HG03432 (cell line): ENCODE measurements at regions not wholly inside any gene's neighbourhood (a gene's known extent, or its start where the extent isn't known, plus 50 kb on each side); places are given as distances from the start of the nearest gene placed in this dataset.
"Not testable (repeated sequence)": the region's sequence is repeated elsewhere in the genome, so short reads cannot be mapped to it uniquely, and the experiment has no call there.

Experiments
- ATAC-seq: cut with Tn5 transposase; IDR thresholded peaks from one replicate; pipeline ENCODE4 v1.9.1; 2021; ENCODE audit warnings: mild to moderate bottlenecking, moderate library complexity; ENCODE audit not compliant: unreplicated experiment

DNA sequence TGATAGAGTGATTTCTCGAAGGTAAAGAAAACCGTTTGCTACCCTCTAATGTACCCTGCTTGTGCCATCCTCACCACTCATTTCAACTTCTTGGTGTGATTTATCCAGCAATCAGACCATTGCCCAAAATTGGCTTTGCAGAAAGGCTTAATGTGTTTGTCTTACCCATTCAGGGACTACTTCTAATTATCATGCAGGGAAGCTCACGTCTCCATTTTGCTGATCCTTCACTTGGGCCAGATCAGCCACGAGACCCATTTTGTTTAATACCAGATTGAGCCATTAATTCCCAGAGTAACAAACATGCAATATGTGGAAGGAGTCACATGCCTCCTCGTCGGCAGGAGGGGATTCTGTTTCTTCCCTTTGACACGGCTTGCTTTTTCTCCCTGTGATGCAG lies 51.1 kb upstream of the CRY1 start:
- ATAC-seq, result no peak

DNA sequence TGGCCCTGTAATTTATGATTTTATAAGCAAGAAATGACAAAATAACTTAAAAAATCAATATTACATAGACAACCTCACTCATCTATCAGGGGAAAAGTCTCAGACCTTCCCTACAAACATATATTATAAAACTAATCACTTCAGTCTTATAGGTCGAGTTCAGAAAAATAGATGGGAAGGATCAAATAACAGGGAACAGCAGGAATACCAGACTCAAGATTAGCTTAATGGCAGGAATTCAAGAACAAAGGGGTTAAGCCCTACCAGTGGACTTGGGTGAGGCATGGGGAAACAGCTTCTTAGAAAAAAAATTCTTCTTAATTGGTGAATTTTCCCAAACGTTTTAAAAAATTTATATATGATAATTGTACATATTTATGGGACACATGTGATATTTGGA lies 51.6 kb upstream of the CRY1 start:
- no peak for ATAC-seq

DNA sequence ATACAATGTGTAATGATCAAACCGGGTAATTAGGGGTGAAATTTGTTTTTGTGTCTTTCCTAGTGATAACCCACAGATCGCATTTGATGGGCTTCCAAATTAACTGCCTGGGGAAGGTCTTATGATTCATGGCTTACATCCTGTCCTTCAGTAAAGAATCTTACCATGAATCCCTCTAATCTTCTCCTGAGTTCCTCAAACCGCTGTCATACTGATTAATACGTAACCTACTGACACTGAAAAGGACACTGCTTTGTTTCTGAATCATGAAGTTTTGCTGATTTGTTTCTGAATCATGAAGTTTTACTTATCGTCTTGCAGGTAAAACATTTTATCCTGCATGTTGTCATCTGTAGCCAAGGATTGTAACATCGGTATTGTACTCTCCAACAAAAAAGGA lies 52.0 kb upstream of the CRY1 start:
- no peak for ATAC-seq

DNA sequence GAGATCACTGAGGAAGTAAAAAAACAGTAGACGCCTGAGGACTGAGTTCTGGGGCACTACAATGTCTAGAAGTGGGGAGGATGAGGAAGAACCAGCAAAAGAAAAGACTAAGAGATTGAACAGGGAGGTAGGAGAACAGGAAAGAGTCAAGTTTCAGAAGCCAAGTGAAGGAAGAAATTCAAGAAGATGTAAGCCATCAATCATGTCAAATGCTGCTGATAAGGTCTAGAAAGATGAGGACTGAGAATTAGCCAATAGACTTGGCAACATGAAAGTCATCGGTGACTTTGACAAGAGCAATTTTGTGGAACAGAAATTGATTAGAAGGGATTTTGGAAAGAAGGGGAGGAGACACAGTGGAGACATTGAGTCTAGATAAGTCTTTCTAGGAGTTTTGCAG lies 54.8 kb upstream of the CRY1 start:
- no peak for ATAC-seq

DNA sequence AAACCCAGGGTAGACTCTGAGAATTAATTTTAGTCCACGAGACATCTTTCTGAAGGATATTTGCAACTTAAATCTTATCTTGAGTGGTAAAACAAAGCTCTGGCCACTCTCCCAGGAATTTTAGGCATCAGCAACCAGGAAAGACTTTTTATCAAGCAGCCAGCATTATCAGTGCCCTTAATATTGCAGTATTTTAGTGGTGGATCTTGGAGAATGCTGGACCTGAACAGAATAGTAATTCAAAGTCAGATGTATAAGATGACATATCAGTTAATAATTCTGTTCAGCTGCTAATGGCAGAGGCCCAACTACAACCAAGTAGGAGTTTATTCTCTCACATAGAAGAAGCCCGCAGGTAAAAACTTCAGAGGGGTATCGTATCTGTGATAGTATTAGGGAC lies 59.0 kb upstream of the CRY1 start:
- no peak for ATAC-seq

DNA sequence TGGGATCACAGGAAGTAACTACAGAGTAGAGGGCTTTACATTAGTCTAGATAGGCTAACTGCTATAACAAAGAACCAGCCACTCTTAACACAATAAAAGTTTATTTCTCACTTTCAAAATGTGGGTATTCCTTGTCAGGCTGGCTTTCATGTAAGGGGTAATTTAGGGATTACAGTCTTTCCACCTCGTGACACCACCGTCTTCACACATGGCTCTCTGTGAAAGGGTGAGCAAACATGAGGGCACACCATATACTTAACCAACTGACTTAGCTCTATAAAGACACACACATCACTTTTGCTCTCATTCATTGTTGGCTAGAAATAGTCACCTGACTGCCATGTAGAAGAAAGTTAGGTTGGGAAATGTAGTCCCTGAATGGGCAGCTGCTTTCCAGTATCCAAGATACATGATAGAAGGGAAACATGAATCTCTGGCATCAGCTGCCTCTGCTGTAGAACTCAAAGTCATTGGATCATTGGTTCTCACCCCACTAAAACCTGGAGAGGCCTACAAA lies 66.1 kb upstream of the CRY1 start:
- ATAC-seq, result no peak

DNA sequence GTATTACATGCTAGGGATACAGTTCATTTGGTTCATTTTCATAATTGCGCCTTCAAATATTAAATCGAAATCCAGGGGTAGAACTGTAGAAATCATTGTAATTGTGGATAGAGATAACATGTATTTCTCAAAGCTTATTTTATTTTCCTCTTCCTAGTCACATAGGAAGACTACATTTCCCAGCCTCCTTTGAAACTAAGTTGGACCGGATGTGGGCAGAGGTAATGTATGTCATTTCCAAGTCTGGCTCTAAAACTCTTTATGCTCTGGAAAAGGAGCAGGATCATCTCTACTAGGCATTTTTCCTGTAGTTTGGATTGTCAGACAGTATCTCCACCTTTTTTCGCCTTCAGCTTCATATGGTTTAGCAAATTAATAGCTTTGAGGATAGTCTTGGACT lies 70.1 kb upstream of the CRY1 start:
- no peak for ATAC-seq

DNA sequence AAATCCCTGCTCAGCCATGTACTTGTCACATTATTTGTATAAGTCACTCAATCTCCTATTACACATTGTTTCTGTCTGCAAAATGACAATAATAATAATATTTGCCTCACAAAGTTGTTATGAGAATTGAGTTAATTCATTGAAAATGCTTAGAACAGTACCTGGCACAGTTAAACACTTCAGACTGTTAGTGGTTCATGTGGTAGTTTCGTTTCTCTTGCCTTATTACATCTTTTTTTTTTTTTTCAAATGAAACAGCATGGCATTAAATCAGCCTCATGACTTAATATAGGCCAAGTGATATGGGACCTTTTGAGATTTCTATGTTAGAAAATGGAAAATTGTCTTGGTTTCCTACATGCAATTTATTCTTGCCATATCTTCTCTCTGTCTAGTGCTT lies 71.0 kb upstream of the CRY1 start:
- ATAC-seq, result no peak

DNA sequence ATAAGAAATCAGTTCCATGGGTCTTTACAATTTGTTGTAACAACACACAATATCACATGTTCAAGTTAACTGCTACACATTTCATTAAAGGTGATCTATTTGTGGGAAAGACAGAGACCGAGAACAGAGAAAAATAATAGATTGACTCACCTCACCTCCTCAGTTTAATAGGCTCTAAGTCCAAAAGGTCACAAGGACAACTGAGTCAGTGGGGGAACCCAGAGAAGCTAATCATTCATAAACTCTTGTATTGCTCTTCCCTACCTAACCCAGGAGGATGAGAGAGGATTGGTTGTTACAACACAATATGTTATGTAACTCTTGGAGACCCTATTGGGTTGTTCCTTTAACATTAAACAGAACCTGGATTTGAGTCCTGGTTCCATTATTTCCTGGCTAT lies 72.2 kb upstream of the CRY1 start:
- ATAC-seq, result no peak

DNA sequence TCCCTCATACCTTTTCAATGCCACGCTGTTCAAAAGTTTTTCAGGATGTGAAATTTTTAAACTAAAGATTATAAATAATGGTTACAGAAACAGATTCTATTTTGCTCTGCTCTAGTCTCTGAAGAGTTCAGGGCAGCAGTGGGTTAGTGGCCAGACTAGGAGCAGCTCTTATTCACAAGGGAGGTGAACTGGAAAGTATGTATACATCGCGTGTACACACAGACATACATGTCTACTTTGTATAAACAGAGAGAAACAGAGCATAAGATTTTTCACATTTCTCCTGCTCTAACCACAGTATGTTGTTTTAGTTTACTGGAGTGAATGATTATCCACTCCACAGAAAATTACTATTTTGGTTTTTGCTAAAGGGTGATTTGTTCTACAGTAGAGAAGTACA lies 74.4 kb upstream of the CRY1 start:
- no peak for ATAC-seq

DNA sequence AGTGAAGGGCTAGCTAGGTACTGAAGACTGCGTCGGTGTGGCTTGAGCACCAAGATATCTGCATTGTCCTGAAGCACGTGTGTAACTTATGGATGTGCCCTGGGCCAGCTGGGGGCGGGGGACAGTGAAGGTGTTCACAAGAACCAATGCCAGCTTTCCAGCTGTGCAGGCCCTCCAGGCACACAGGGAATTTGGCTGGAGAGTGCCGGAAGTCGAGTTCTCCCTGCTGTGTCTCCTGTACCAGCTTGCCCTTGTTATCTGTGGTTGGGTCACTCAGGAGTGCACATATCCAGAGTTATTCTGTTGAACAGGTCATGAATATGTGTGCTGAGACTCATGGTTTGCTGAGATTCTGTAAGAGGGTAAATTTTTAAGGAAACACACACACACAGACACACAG lies 75.9 kb upstream of the CRY1 start:
- ATAC-seq, result no peak

DNA sequence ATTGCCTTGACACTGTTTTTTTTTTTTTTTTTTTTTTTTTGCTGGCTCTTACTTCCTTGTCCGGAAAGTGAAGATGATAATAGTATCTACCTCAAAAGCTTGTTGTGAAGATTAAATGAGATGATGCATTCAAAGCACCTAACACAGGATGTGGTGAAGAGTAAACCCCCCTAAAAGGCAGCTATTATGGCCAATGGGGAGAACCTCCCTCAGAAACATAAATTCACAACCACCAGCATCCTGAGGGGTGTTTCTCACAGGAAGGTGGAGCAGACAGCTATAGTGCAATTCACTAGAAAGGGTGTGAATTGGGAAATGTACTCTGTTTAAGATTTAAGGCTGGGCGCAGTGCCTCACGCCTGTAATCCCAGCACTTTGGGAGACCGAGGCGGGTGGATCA lies 85.4 kb upstream of the CRY1 start:
- ATAC-seq, result no peak

DNA sequence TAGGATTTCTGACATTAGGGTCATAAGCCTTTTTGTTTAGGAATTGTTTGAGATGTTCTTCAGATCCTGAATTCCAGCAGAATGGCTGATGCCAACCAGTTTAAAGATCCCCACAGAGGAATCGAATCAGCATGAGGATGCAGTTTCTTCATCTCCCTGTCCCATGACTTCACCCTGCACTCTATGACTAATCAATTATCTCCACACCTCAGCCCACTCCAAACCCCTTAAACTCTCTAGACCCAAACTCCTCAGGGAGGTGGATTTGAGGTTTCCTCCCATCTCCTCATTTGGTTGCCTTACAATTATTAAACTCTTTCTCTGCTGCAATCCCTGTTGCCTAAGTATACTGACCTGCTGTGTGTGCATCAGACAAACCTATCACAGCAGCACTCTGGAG lies 86.5 kb upstream of the CRY1 start:
- ATAC-seq, result no peak

DNA sequence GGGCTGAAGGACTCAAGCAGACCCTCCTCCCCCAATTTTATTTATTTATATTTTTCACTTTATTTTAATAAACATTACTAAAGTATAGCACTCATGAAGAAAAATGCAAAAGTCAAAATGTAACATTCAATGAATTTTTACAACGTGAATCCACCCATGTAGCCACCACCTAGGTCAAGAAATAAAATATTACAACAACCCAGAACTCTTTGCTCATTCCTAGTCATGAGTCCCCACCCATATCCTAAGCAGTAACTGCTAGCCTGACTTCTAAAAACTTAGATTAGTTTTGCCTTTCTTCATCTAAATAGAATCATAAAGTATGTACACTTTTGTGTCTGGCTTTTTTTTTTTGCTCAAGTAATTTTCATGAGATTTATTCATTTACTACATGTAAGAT lies 86.9 kb upstream of the CRY1 start:
- ATAC-seq, result no peak

DNA sequence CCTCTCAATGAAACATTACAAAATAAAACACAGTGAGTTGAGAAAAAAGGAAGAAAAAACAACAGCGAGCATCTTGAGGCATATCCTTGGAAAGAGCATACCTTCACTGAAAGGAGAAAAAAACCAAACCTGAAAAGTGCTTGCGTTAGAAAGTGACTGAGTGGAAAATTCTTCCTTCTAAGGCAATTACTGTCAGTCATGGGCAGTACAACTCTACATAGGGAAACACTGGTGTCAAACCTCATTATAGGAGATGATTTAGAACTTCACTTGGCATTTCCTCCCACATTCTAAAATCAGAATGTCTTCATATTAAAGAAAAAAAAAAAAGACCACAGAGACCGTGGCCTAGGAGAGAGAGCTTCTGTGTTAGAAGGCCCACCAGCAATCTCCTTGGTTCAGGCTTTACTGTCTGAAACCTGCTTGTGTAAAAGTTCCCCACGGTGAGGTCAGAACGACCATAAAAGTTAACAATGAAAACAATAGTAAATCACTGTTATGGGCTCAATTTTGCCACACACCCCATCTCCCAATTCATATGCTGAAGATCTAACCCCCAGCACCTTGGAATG lies 91.1 kb upstream of the CRY1 start:
- ATAC-seq, result no peak

DNA sequence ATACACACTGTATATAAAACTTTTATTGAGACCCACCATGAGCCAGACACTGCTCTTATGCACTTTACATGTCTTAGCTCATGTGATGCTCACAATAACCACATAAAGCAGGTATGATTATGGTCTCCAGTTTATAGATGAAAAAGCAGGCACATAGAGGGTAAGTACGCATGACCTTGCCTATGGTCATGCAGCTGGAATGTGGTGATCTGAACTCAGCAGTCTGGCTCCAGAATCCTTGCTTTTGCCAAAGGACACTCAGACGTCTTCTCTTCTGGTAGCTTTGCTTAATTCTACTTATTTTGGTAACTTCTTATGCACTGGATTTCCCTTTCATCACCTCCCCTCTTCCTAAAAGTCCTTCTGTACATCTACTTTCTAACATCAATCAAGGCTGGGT lies 103.3 kb upstream of the CRY1 start:
- no peak for ATAC-seq

DNA sequence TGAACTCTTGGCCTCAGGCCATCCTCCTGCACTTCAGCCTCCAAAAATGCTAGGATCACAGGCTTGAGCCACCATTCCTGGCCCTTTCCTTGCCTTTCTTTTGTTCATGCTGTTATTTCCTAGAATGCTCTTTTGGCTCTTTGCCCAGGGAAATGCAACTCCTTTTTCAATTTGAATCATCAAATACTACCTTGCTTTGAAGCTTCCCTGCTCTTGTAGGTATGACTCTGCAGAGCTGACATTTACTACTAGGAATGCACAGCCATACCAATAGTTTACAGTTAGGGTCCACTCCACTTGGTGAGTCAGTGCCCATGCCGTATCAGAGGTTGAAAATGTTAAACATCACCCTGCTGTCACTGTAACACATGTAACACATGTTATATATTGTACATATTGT lies 107.0 kb upstream of the CRY1 start:
- ATAC-seq, result no peak

DNA sequence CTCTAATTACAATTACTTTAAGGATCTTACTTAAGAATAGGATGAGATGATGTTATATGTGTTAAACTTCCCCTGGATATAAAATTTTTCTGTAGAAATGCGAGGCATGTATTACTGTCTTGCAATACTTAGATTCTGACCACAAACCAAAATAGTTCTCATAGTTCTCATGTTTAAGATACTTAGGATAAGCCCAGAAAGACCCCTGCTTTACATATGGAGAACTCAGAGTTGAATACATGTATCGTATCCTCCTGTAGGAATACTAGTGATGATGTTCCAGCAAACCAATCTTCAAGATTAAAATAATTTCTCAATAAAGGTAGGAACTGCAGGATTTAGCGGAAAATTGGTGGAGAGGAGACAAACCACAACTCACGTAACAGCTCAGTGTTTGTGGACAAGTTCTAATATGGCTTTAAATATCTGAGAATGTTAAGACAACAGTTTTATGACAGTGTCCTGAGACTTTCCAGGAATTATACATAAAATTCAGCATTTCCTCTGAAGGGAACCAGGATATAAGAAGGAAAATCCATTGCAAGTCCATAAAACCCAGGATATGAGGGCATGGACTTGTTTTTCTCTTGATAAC lies 114.7 kb upstream of the CRY1 start:
- no peak for ATAC-seq

DNA sequence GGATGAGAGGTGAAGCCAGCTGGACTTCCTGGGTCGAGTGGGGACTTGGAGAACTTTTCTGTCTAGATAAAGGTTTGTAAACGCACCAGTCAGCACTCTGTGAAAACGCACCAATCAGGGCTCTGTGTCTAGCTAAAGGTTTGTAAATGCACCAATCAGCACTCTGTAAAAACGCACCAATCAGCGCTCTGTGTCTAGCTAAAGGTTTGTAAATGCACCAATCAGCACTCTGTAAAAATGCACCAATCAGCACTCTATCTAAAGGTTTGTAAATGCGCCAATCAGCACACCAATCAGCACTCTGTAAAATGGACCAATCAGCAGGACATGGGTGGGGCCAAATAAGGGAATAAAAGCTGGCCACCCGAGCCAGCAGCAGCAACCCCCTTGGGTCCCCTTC lies 116.4 kb upstream of the CRY1 start:
- not testable (repeated sequence) for ATAC-seq

DNA sequence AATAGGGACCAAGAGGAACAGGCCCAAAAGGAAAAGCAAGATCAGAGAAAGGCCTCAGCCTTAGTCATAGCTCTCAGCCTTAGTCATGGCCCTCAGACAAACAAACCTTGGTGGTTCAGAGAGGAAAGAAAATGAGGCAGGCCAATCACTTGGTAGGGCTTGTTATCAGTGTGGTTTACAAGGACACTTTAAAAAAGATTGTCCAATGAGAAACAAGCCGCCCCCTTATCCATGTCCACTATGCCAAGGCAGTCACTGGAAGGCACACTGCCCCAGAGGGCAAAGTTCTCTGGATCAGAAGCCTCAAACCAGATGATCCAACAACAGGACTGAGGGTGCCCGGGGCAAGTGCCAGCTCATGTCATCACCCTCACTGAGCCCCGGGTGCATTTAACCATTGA lies 121.0 kb upstream of the CRY1 start:
- not testable (repeated sequence) for ATAC-seq

DNA sequence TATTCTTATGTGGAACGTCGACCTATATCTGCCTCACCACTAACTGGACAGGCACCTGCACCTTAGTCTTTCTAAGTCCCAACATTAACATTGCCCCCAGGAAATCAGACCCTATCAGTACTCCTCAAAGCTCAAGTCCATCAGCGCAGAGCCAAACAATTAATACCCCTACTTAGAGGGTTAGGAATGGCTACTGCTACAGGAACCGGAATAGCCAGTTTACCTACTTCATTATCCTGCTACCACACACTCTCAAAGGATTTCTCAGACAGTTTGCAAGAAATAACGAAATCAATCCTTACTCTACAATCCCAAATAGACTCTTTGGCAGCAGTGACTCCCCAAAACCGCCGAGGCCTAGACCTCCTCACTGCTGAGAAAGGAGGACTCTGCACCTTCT lies 123.1 kb upstream of the CRY1 start:
- not testable (repeated sequence) for ATAC-seq

DNA sequence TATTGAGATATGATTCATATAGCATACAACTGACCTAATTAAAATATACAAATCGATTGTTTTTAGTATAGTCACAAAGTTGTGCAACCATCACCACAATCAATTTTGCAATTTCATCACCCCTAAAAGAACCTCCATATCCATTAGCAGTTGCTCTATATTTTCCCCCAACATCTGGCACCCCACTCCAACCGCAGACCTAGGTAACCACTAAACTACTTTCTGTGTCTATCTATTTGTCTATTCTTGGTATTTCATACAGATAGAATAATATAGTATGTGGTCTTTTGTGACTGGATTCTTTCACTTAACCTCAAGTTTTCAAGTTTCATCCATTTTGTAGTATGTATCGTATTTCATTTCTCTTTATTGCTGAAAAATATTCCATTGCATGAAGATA lies 126.0 kb upstream of the CRY1 start:
- no peak for ATAC-seq

DNA sequence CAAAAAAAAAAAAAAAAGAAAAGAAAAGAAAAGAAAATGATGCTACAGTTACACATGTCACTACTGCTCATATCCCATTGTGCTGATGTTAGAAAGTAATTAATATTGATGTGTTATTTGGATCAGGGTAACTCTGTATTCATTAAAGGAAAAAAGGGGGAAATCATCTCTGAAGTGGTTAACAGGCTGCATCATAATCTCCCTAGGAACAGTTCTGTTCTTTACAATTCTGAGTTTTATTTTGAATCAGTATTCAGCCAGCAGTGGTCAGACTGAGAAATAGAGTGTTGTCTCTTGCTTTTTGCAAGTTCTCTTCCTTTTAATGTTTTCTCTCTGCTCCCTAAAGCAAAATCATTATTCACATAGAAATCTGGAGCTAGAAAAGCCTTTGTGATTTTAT lies 128.6 kb upstream of the CRY1 start:
- ATAC-seq, result no peak
